ENCODE measurements at regions not wholly inside any gene's neighbourhood (a gene's known extent, or its start where the extent isn't known, plus 50 kb on each side); places are given as distances from the start of the nearest gene placed in this dataset.

- no peak for DNase-seq
Observed at GRCh38 chr15:66615846-66616245, 50.0 kb upstream of the LCTL start.

GRCh38 chr15:66617137-66618090 lies 51.6 kb upstream of the LCTL start:
- peak; percentile 1 for DNase-seq

- DNase-seq: peak; percentile 4
Observed at GRCh38 chr15:66619152-66619903, 53.5 kb upstream of the LCTL start.

GRCh38 chr15:66620341-66620740 lies 54.5 kb upstream of the LCTL start:
- no peak for DNase-seq

GRCh38 chr15:66620744-66621344 lies 55.0 kb upstream of the LCTL start:
- DNase-seq: no peak

GRCh38 chr15:66621491-66622467 lies 56.0 kb upstream of the LCTL start:
- DNase-seq: no peak

GRCh38 chr15:66622591-66623022 lies 56.8 kb upstream of the LCTL start:
- DNase-seq: no peak

GRCh38 chr15:66623801-66624453 lies 58.1 kb upstream of the LCTL start:
- DNase-seq: no peak

- DNase-seq: no peak
Observed at GRCh38 chr15:66625531-66625930, 59.7 kb upstream of the LCTL start.

GRCh38 chr15:66625974-66626373 lies 60.2 kb upstream of the LCTL start:
- no peak for DNase-seq

GRCh38 chr15:66628976-66629723 lies 63.4 kb upstream of the LCTL start:
- DNase-seq: no peak

- no peak for DNase-seq
Observed at GRCh38 chr15:66629817-66630576, 64.2 kb upstream of the LCTL start.

- DNase-seq: no peak
Observed at GRCh38 chr15:66630801-66631351, 65.1 kb upstream of the LCTL start.

GRCh38 chr15:66631616-66632263 lies 65.9 kb upstream of the LCTL start:
- DNase-seq: no peak

GRCh38 chr15:66633041-66633937 lies 67.5 kb upstream of the LCTL start:
- no peak for DNase-seq

- DNase-seq: no peak
Observed at GRCh38 chr15:66633938-66634250, 68.1 kb upstream of the LCTL start.

- no peak for DNase-seq
Observed at GRCh38 chr15:66634540-66634939, 67.5 kb upstream of the SMAD6 start.

GRCh38 chr15:66635006-66635405 lies 67.0 kb upstream of the SMAD6 start:
- DNase-seq: no peak

Measured in NCI-H1694 treated with DMSO at 0.1 percent for 48 hours (cell line).